K562 (cell line): ENCODE measurements at regions not wholly inside any gene's neighbourhood (a gene's known extent, or its start where the extent isn't known, plus 50 kb on each side); places are given as distances from the start of the nearest gene placed in this dataset.

Experiments
- ATAC-seq: fragments of 200-7000 bp; cut with Tn5 transposase; 3 replicates; pipeline ENCODE4 v1.9.1; 2020; ENCODE audit warnings: moderate library complexity
- BruUV-seq: library from RNA; stranded (reverse); fragments of 400-500 nt; replicated peaks from 2 replicates; lab custom pipeline; 2021; lab: Mats Ljungman, UMichigan
- CTCF ChIA-PET: fragments of 300-600 bp; formaldehyde crosslinking; extraction: SDS; loops from one replicate; lab custom pipeline; 2021; ENCODE audit warnings: low intra/inter-chr PET ratio; lab: Yijun Ruan, JAX
- POLR2A ChIA-PET: fragments of 300-600, 350-650 bp; sonication (Branson Sonifier 250); formaldehyde crosslinking; extraction: SDS; loops from one replicate; lab custom pipeline; 2021; ENCODE audit warnings: antibody characterized with exemption, inconsistent platforms; lab: Yijun Ruan, JAX
- DNase-seq, 4 experiments: peaks; one replicate each; pipeline versions ENCODE4 v3.0.0 to v3.0.0-alpha.2; 2011 to 2018; ENCODE audit warnings: low spot score in 3 of 4, mixed read lengths in 3 of 4; ENCODE audit errors: extremely low read depth in 1 of 4
- FAIRE-seq: peaks from 2 replicates; lab custom pipeline; 2011; peaks lifted over from hg19 to GRCh38; lab: Jason Lieb, UNC
- H2AFZ ChIP-seq: 2 replicates; pipeline ENCODE4 v1.6.0; 2011; ENCODE audit warnings: low read depth, low read length, control low read depth, inconsistent platforms
- H3K27ac ChIP-seq: fragments of 200-600 bp; 3 replicates; pipeline ENCODE4 v1.8.0; 2011; ENCODE audit warnings: low read depth, mild to moderate bottlenecking, control low read depth, inconsistent platforms, low read length, moderate library complexity, mixed read lengths; ENCODE audit errors: extremely low read depth
- H3K27me3 ChIP-seq, 2 experiments: fragments of 300-600 bp in 1 of 2; 2 replicates in 1 of 2; 3 replicates in 1 of 2; pipeline versions ENCODE4 v1.6.0 to v1.8.0; 2011; ENCODE audit warnings: inconsistent platforms in 2 of 2, low read length in 2 of 2, mild to moderate bottlenecking in 1 of 2, mixed read lengths in 1 of 2, moderate library complexity in 1 of 2; ENCODE audit not compliant: control insufficient read depth in 2 of 2, insufficient read depth in 2 of 2
- H3K36me3 ChIP-seq: fragments of 300-600 bp; 3 replicates; pipeline ENCODE4 v1.8.0; 2011; ENCODE audit warnings: mild to moderate bottlenecking, low read length, inconsistent platforms; ENCODE audit not compliant: control insufficient read depth, insufficient read depth
- H3K4me1 ChIP-seq, 2 experiments: fragments of 200-600 bp in 1 of 2; replicated peaks in 1 of 2; 2 replicates in 1 of 2; 3 replicates in 1 of 2; pipeline versions ENCODE4 v1.5.1 to v1.8.0; 2011; ENCODE audit warnings: inconsistent platforms in 2 of 2, low read length in 2 of 2, mild to moderate bottlenecking in 1 of 2, mixed read lengths in 1 of 2, moderate library complexity in 1 of 2; ENCODE audit not compliant: control insufficient read depth in 2 of 2, insufficient read depth in 2 of 2
- H3K4me2 ChIP-seq: 2 replicates; pipeline ENCODE4 v1.6.1; 2011; ENCODE audit warnings: low read length, control low read depth, inconsistent platforms, mixed read lengths; ENCODE audit not compliant: insufficient read depth
- H3K4me3 ChIP-seq: fragments of 200-600 bp; sonication (generic), shearing (Covaris generic); 2 replicates; pipeline ENCODE4 v1.5.1; 2016; ENCODE audit warnings: control low read depth, inconsistent platforms
- H3K79me2 ChIP-seq: fragments of 200-600 bp; 3 replicates; pipeline ENCODE4 v1.8.0; 2011; ENCODE audit warnings: low read length, inconsistent platforms; ENCODE audit not compliant: control insufficient read depth, insufficient read depth
- H3K9ac ChIP-seq, 2 experiments: 2 replicates each; pipeline versions ENCODE4 v1.6.0 to v1.6.1; 2011; ENCODE audit warnings: low read depth in 2 of 2, low read length in 2 of 2, control low read depth in 1 of 2, inconsistent platforms in 1 of 2, mild to moderate bottlenecking in 1 of 2, mixed read lengths in 1 of 2; ENCODE audit not compliant: insufficient read depth in 1 of 2
- H3K9me1 ChIP-seq: one replicate; pipeline ENCODE4 v1.6.0; 2011; ENCODE audit warnings: inconsistent platforms, mild to moderate bottlenecking, low read length, moderate library complexity; ENCODE audit not compliant: control insufficient read depth, insufficient read depth
- H3K9me3 ChIP-seq: replicated peaks from 2 replicates; pipeline ENCODE4 v1.5.1; 2011; ENCODE audit warnings: low read depth, low read length, inconsistent platforms; ENCODE audit not compliant: control insufficient read depth, insufficient read depth
- H4K20me1 ChIP-seq: replicated peaks from 2 replicates; pipeline ENCODE4 v1.6.1; 2011; ENCODE audit warnings: low read length, inconsistent platforms, mixed read lengths; ENCODE audit not compliant: control insufficient read depth, insufficient read depth
- GABPA ChIP-seq: fragments of 200-800 bp; sonication (Bioruptor generic); conservative IDR thresholded peaks from 2 replicates; pipeline ENCODE4 v1.6.1; 2016; ENCODE audit warnings: low read depth, missing genetic modification characterization, missing compliant biosample characterization
- HDAC1 ChIP-seq, 2 experiments: fragments of 450-650 bp; IDR thresholded peaks; 2 replicates each; pipeline ENCODE4 v1.6.1; 2016 to 2017; ENCODE audit warnings: inconsistent platforms in 1 of 2, mild to moderate bottlenecking in 1 of 2, moderate library complexity in 1 of 2
- HDGF ChIP-seq: fragments of 450-650 bp; IDR thresholded peaks from 2 replicates; pipeline ENCODE4 v1.6.1; 2016
- JUND ChIP-seq, 2 experiments: IDR thresholded peaks; 2 replicates in 1 of 2; 3 replicates in 1 of 2; pipeline ENCODE4 v1.6.1; 2011; ENCODE audit warnings: borderline replicate concordance in 2 of 2, low read depth in 2 of 2, low read length in 2 of 2, improper control_type of control experiment in 1 of 2, missing biosample characterization in 1 of 2, missing genetic modification characterization in 1 of 2, missing genetic modification reagents in 1 of 2
- KLF16 ChIP-seq: IDR thresholded peaks from 2 replicates; pipeline ENCODE4 v1.6.1; 2016; ENCODE audit warnings: antibody characterized with exemption
- MAFK ChIP-seq: IDR thresholded peaks from 2 replicates; pipeline ENCODE4 v1.6.1; 2011; ENCODE audit warnings: low read length, improper control_type of control experiment
- MTA2 ChIP-seq: fragments of 450-650 bp; IDR thresholded peaks from 2 replicates; pipeline ENCODE4 v1.6.1; 2016; ENCODE audit warnings: low read depth
- RBBP5 ChIP-seq: fragments of 200-600 bp; sonication (generic); IDR thresholded peaks from 2 replicates; pipeline ENCODE4 v1.6.1; 2012; ENCODE audit warnings: borderline replicate concordance, mild to moderate bottlenecking, low read length, control low read depth, inconsistent platforms; ENCODE audit not compliant: insufficient read depth, poor library complexity, severe bottlenecking
- SMARCA4 ChIP-seq: fragments of 450-650 bp; IDR thresholded peaks from 2 replicates; pipeline ENCODE4 v1.6.1; 2016
- SMARCC2 ChIP-seq: fragments of 450-650 bp; IDR thresholded peaks from 2 replicates; pipeline ENCODE4 v1.6.1; 2017; ENCODE audit warnings: antibody characterized with exemption, moderate library complexity, mild to moderate bottlenecking, low read depth
- SMC3 ChIP-seq: conservative IDR thresholded peaks from 2 replicates; pipeline ENCODE4 v1.6.1; 2011; ENCODE audit warnings: low read depth, low read length, improper control_type of control experiment; ENCODE audit not compliant: insufficient read depth
- ZNF146 ChIP-seq: IDR thresholded peaks from one replicate; pipeline ENCODE4 v1.6.1; 2018; ENCODE audit warnings: missing compliant biosample characterization; ENCODE audit not compliant: unreplicated experiment
- ZNF445 ChIP-seq: fragments of 250-450 bp; sonication (Bioruptor Pico); IDR thresholded peaks from 2 replicates; pipeline ENCODE4 v1.4.0; 2020; ENCODE audit warnings: low read depth, mild to moderate bottlenecking, moderate library complexity
- ZNF586 ChIP-seq: fragments of 450-650 bp; formaldehyde crosslinking; conservative IDR thresholded peaks from 2 replicates; pipeline ENCODE4 v1.4.0; 2020; ENCODE audit warnings: mild to moderate bottlenecking, moderate library complexity
- ZNF699 ChIP-seq: fragments of 250-450 bp; sonication (Bioruptor Pico); IDR thresholded peaks from 2 replicates; pipeline ENCODE4 v1.8.0; 2021; ENCODE audit warnings: mild to moderate bottlenecking, moderate library complexity; ENCODE audit not compliant: insufficient replicate concordance
- WGBS: fragments of 100-300 bp; shearing (Covaris generic); methylation state at CpG from one replicate; pipeline ENCODE4 v1.1.6; 2016; ENCODE audit warnings: low coverage, mixed read lengths; ENCODE audit not compliant: insufficient coverage; ENCODE audit errors: missing lambda C conversion rate; 5-methylcytosine and 5-hydroxymethylcytosine counted together
- in situ Hi-C: fragments of 300-500 bp; cut with MboI; formaldehyde crosslinking; loops from 4 replicates; pipeline ENCODE4 v1.15.0; 2018; ENCODE audit warnings: inconsistent platforms, mixed read lengths
- intact Hi-C: fragments of 100-400 bp; cut with micrococcal nuclease; formaldehyde crosslinking; loops from 2 replicates; pipeline ENCODE4 v1.14.2; 2022
- TF ChIP-seq, protein P1 (sequence below): sonication (generic); formaldehyde crosslinking; IDR thresholded peaks from 2 replicates; pipeline ENCODE4 v1.8.0; 2022; ENCODE audit warnings: mild to moderate bottlenecking, missing genetic modification reagents
- TF ChIP-seq, protein P2 (sequence below): sonication (generic); formaldehyde crosslinking; IDR thresholded peaks from 2 replicates; pipeline ENCODE4 v1.4.0; 2020; ENCODE audit warnings: mild to moderate bottlenecking, missing genetic modification reagents

DNA sequence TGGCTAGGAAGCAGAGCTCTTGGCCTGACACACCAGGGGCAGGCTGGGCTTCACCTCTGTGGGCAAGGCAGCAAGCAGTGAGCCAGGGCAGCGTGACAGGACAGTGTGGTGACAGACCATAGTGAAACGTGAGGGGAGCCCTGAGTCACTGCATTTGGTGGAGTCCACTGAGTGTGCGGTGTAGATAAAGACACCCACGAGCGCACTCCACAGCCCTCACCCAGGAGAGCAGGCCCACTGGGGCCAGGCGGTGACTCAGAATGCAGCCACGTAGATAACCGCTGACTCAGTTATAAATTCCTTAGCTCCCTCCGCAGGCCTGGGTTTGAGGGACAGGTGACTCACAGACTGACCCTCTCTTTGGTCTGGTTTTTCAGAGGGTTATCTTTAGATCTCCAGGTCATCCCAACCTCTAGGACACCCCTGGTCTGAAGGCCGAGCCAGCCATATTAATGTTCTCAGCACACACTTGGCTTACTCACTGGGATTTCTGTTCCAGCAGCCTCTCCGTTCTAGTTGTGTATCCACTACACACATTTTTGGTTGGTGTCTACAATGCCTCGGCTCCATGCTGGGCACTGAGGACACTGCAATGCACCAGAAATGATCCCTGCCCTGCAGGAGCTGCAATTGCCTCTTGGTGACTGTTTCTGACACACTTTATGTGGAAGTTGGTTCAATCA lies 90.2 kb upstream of the TSPAN2 start:
- Histone ChIP-seq H3K27ac (no peak overlapping the region; the same call in 2 of the 3 replicates), H4K20me1 (no peaks in the 10 kb centered on the region), H3K9me3 (no peaks in the 10 kb centered on the region), H3K36me3 (no peaks in the 10 kb centered on the region), H3K4me3 (no peak overlapping the region), H3K9me1 (no peaks in the 10 kb centered on the region), H3K79me2 (no peaks in the 10 kb centered on the region), H3K4me1 (peaks cover 4 to 6% of the 10 kb centered on the region in 2 experiments; a peak in 3 of 5 replicates), H2AFZ (no peak overlapping the region), H3K27me3 (no peaks in the 10 kb centered on the region), H3K4me2 (no peak overlapping the region), H3K9ac (no peak overlapping the region; a peak in 1 of 4 replicates)
- 2% methylated on average over 12 of the region's 12 CpGs for whole genome bisulfite sequencing
- FAIRE-seq (peak; percentile 95), DNase-seq (peak; percentile 74 to 83 (median 80)), ATAC-seq (peak; percentile 84)
- POLR2A ChIA-PET = no interaction called here
- in situ Hi-C loops = no loop called here
- BruUV-seq = no TSS peak
- CTCF ChIA-PET = no interaction called here
- intact Hi-C loops = no loop called here
- TF ChIP-seq ZNF146 (CRISPR knock-in tag) (no peak), SMC3 (no peak), SMARCA4 (peak; percentile 71), ZNF445 (CRISPR knock-in tag) (no peak), HDGF (no peak), ZNF586 (CRISPR knock-in tag) (no peak), KLF16 (peak; percentile 23; the same call in 1 of the 2 replicates), ZNF699 (no peak), HDAC1 (IDR thresholded peaks at IDR 0.05) (peak in 1 of 2 experiments; percentile 56; a peak in 2 of 4 replicates), GABPA (tag) (no peak), RBBP5 (no peak), SMARCC2 (peak; percentile 68; the same call in 1 of the 2 replicates), JUND (IDR thresholded peaks at IDR 0.05; ENCODE audit: borderline replicate concordance, low read depth, low read length) (peak; percentile 86), JUND (tag; IDR thresholded peaks at IDR 0.05; ENCODE audit: borderline replicate concordance, low read depth, low read length) (peak; percentile 83; the same call in 2 of the 3 replicates), MAFK (peak; percentile 86), MTA2 (peak; percentile 32; the same call in 1 of the 2 replicates)
- TF ChIP-seq, protein P1, sequence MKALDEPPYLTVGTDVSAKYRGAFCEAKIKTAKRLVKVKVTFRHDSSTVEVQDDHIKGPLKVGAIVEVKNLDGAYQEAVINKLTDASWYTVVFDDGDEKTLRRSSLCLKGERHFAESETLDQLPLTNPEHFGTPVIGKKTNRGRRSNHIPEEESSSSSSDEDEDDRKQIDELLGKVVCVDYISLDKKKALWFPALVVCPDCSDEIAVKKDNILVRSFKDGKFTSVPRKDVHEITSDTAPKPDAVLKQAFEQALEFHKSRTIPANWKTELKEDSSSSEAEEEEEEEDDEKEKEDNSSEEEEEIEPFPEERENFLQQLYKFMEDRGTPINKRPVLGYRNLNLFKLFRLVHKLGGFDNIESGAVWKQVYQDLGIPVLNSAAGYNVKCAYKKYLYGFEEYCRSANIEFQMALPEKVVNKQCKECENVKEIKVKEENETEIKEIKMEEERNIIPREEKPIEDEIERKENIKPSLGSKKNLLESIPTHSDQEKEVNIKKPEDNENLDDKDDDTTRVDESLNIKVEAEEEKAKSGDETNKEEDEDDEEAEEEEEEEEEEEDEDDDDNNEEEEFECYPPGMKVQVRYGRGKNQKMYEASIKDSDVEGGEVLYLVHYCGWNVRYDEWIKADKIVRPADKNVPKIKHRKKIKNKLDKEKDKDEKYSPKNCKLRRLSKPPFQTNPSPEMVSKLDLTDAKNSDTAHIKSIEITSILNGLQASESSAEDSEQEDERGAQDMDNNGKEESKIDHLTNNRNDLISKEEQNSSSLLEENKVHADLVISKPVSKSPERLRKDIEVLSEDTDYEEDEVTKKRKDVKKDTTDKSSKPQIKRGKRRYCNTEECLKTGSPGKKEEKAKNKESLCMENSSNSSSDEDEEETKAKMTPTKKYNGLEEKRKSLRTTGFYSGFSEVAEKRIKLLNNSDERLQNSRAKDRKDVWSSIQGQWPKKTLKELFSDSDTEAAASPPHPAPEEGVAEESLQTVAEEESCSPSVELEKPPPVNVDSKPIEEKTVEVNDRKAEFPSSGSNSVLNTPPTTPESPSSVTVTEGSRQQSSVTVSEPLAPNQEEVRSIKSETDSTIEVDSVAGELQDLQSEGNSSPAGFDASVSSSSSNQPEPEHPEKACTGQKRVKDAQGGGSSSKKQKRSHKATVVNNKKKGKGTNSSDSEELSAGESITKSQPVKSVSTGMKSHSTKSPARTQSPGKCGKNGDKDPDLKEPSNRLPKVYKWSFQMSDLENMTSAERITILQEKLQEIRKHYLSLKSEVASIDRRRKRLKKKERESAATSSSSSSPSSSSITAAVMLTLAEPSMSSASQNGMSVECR (CRISPR knock-in tag) = no peak
- TF ChIP-seq, protein P2, sequence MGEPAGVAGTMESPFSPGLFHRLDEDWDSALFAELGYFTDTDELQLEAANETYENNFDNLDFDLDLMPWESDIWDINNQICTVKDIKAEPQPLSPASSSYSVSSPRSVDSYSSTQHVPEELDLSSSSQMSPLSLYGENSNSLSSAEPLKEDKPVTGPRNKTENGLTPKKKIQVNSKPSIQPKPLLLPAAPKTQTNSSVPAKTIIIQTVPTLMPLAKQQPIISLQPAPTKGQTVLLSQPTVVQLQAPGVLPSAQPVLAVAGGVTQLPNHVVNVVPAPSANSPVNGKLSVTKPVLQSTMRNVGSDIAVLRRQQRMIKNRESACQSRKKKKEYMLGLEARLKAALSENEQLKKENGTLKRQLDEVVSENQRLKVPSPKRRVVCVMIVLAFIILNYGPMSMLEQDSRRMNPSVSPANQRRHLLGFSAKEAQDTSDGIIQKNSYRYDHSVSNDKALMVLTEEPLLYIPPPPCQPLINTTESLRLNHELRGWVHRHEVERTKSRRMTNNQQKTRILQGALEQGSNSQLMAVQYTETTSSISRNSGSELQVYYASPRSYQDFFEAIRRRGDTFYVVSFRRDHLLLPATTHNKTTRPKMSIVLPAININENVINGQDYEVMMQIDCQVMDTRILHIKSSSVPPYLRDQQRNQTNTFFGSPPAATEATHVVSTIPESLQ (CRISPR knock-in tag) = no peak
